ACHN (cell line): ENCODE measurements at regions not wholly inside any gene's neighbourhood (a gene's known extent, or its start where the extent isn't known, plus 50 kb on each side); places are given as distances from the start of the nearest gene placed in this dataset.
"Not testable (repeated sequence)": the region's sequence is repeated elsewhere in the genome, so short reads cannot be mapped to it uniquely, and the experiment has no call there.

ENCODE experiments used
- DNase-seq: peaks from one replicate; pipeline ENCODE4 v3.0.0-alpha.2; 2015
- in situ Hi-C: cut with HindIII; loops from 2 replicates; pipeline ENCODE4 v1.10.0; 2017; ENCODE audit warnings: low sequenced_read_pairs, low pct_ligation_motif_present, low pct_unique_long_range_greater_than_20kb

DNA sequence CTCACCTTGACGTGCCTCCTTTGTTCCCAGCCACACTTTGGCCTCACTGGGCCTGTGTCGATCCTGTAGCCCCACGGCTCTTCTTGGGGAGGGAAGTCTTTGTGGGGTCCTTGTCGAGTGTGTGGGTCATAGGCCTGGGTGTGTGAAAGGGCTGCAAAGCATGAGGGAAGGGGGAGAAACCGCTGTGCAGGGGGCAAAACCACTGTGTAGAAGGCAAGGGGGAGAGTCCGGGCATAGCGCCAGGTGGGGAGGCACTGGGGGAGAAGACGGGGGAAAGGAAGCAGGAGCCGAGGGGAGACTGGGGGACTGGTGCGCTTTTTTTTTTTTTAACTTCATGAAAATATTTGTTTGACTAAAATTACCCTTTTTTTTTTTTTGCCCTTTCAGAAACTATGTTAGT, 65.1 kb upstream of the RASD2 start:
- in situ Hi-C loops: no loop called here
- no peak for DNase-seq

DNA sequence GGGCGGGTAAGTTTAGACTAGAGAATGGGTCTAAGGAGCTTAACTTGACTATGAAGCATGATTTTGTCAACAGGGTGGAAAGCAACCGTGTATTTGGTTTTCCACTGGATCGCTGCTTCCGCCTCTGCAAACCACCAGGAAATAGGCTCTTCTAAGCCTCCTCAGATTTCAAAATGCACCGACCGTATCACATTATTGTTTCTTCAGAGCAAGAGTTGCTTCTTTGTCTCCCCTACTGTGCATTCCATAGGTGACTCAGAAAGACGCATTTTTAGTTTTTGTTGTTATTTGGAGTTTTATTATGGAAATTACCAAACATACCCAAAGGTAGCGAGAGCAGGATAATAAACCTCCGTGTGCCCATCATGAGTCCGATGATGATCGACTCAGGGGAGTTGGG, 64.3 kb upstream of the RASD2 start:
- DNase-seq: no peak
- in situ Hi-C loops: no loop called here

DNA sequence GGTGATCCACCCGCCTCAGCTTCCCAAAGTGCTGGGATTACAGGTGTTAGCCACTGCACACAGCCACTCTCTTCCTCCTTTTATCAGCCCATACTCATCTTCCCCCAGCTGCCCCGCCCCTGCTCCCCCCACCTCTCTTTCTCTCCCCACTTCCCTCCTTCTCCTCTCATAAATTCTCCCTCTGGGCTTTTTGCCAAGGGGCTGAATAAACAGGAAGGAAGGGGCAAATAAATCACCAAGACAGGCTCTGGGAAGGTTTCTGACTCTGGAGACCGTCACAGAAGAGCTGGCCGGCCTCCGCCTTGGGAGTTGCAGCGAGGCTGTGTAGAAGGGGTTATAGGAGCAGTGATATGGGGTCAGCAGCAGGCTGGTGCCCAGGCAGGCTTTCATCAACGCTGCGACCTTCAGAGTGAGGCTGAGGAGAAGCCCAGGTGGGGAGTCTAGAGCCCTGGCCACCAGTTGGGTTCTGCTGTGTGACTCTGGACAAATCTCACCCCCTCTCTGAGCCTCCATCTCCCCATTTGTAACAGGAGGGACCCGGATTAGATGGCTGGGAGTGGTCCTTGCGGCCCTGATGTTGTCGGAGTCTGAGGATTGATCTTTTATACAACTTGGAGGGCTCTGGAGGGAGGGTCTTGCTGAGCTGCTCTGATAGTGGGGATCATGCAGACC, 62.6 kb upstream of the RASD2 start:
- peak; percentile 84 for DNase-seq
- in situ Hi-C loops: no loop called here

DNA sequence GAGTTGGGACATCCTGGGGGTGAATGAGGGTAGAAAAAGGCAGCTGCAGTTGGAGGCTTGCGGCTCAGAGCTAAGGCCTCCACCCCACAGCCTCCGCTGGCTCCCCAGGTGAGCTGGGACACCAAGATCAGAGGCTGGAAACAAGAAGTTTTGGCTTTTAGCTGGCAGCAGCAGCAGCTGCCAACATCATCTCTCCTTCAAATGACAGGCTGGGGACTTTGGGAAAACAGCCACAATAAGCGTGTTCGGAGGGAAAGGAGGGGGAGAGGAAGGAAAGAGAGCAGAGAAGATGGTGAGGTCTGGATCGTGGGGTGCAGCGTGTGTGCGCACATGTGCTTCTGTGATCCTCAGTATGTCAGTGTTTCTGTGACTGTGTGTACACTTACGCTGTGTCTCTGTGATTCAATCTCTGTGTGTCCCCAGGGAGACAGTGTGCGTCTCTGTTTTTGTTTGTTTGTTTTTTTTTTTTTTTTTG, 62.0 kb upstream of the RASD2 start:
- DNase-seq: no peak
- in situ Hi-C loops: no loop called here

DNA sequence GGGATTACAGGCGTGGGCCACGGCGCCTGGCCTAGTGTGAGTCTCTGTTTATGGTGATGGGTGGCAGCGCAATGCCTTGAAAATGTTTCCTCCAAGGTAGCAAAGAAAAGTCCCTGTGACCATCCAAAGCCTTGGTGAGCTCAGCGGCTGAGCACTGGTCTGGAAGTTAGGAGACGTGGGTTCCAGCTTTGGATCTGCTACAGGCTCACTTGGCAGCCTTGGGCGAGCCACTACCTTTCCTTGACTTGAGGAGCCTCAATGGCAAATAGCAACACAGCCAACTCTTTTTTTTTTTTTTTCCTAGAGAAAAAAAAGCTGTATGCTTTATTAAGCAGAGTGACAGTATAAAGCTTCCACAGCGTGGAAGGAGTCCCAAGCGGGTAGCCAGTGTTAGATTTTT, 61.3 kb upstream of the RASD2 start:
- no peak for DNase-seq
- in situ Hi-C loops: no loop called here

DNA sequence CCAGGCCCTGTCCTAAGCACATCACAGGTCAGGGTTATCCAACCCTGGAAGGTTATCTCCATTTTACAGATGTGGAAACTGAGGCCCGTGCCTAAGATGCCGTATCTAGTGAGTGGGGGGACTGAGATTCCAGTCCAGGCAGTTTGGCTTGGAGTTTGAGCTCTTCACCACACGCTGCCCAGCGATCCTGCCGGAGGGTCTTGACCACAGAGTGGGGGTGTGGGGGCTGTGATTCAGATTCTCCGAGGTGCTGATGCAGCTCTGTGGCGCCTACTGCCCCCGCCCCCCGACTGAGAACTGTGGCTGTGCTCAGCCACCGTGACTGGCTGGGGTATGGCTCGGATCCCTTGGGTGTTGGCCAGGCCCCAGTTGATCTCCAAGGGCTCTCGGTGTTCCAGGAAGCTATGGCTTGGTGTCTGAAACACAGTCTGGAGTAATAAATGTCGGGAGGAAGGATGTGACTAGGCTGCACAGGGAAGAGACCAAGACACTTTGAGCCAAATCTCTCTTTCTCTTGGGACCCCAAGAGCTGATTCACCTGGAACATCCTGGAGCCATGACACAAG, 60.6 kb upstream of the RASD2 start:
- peak; percentile 54 for DNase-seq
- in situ Hi-C loops: no loop called here

DNA sequence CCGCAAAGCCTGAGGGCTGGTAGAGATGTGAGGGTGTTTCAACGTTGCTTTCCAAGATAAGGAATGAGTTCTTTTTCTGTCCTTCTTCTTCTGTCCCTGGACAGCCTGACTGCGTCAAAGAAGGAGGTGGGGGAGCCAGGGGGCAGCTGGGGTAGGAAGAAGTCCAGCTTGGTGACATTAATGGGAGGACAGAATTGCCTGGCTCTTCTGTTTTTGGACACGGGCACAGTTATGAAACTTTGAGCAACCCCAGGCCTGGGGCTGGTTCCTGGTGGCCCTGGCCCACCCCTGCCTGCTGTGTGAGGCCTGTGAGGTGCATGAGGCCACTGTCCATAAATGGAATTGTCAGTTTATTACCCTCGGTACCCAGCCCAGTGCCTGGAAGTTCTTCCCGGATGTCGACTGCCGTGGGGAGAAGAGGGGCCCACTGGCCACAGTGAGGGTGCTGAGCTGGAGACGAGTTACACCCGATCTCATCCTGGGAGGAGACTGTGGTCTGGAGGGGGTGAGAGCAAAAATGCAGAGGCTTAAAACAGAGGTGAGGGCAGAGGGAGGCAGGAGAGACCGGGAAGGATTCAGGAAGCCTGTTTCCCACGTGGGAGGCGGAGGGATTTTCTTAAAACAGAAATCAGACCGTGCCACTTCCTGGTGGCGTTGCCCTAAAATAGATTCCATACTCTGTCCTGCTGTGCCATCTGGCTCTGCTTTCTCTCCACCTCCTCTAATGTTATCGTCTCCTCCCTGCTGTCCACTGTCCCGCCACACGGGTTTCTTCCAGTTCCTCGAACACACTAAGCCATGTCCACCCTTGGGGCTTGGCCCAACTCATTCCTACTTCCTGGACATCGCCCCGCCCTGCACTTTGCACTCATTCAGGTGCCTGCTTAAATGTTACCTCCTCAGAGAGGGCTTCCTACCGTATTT, 59.7 kb upstream of the RASD2 start:
- no peak for DNase-seq
- in situ Hi-C loops: no loop called here

DNA sequence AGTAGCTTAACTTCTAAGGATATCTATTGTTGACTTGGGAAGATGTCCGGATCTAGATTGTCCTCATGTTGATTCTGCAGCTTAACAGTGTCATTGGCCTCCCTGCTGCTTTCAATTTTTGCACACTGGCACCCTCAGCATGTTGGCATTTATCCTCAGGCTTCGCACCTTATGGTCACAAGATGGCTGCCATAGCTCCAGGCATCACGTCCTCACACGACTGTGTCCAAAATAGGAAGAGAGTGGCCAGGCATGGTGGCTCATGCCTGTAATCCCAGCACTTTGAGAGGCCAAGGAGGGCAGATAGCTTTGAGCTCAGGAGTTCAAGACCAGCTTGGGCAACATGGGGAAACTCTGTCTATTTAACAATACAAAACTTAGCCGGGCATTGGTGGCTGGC, 58.3 kb upstream of the RASD2 start:
- no peak for DNase-seq
- in situ Hi-C loops: no loop called here

DNA sequence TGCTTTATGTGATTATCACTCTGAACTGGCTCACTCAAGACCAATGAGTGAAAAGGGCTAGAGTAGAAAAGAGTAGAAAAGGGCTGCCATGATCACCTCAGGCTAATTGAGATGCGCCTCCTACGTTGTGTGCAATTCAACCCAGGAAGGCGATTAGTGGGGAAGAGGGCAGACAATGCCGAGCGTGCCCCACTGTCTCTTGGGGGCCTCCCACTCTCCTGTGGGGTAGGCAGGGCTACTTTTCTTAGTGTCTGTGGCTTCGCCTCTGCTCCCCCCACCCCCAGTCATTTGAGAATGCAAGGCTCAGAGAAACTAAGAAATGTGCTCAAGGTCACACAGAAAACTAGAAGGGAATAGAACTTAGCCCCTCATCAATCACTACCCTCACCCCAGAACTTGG, 57.7 kb upstream of the RASD2 start:
- in situ Hi-C loops: no loop called here
- DNase-seq: no peak

DNA sequence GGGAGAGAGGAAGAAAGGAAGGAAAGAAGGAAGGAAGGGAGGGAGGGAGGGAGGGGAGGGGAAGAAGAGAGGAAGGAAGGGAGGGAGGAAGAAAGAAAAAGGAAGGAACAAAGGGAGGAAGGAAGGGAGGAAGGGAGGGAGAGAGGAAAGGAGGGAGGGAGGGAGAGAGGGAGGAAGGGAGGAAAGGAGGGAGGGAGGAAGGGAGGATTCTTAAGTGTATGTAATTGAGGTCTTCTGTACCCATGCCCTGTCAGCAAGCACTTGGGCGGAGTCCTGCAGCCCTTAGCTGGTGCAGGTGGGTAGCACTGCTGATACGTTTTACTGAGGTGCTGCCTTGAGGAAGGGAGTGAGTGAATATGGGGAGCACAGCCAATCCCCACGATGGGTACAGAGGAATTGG, 56.9 kb upstream of the RASD2 start:
- in situ Hi-C loops: no loop called here
- no peak for DNase-seq

DNA sequence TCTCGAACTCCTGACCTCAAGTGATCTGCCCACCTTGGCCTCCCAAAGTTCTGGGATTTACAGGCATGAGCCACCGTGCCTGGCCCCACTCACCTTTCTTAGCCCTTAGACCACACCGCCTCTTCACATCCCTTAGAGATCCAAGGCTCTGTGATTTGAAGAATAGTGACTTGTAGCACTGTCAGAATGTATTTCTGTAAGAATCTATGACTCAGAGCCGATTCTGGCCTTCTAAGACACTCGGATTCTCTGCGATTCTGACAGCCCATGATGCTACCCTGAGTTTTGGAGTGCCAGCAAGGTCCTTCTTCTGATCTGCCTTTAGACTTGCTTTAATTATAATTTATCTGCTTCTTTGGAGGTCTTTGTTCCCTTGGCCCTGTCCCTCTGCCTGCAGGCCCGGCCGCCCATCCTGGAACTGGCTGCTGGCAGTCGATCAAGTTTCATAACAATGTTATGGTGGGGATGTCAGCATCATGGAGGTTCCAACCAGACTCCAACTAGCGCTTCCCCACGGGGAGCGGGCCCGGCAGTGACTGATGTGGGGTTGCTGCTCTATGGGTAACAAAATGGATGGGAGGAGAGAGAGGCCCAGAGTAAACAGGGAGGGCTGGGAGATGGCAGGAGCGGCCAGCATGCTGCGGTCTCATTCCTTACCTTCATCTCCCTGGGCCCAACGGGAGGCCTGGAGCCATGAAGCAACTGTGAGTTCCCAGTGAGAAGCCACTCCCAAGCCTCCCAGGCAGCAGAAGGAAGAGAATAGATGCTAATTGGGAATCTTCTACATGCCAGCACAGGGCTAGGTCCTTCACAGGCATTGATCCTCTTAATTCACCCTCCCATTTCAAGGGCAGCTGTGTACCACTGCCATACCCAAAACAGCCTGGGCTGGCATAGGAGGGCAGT, 55.7 kb upstream of the RASD2 start:
- in situ Hi-C loops: no loop called here
- DNase-seq: no peak

DNA sequence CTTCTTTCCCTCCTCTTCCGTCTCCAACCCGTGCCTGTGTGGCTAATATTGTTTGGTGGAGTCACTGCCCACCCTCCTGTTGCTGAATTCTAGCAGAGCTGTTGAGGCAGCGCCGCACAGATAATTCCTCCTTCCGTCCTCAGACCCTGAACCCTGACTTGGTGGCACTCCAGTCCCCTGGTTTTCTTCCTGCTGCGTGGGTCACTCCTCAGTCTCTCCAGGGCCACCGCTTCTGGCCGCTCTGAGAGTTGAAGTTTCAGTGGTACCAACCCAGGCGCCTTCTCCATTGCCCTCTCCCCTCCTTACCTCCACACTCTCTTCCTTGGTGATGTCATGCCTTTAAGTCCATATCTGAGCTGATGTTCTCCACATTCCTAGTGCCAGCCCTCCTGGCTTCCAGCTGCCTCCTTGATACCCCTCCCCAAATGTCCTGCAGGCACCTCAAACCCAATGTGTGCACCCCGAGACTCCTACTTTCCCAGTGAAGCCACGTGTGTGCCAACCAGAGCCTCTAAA, 54.5 kb upstream of the RASD2 start:
- in situ Hi-C loops: no loop called here
- DNase-seq: no peak

DNA sequence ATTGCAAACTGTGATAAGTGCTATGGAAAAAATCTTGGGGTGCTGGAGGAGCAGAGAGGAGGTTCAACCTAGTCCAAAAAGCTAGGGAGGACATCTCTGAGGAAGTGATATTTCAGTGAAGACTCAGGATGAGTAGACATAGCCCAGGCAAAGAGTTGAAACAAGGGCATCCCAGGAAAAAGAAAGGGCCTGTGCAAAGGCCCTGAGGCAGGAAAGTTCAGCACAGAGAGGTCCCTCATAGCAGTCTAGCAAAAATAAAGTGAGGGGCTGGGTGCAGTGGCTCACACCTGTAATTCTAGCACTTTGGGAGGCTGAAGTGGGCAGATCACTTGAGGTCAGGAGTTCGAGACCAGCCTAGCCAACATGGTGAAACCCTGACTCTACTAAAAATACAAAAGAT, 53.0 kb upstream of the RASD2 start:
- DNase-seq, in situ Hi-C loops: not testable (repeated sequence)

DNA sequence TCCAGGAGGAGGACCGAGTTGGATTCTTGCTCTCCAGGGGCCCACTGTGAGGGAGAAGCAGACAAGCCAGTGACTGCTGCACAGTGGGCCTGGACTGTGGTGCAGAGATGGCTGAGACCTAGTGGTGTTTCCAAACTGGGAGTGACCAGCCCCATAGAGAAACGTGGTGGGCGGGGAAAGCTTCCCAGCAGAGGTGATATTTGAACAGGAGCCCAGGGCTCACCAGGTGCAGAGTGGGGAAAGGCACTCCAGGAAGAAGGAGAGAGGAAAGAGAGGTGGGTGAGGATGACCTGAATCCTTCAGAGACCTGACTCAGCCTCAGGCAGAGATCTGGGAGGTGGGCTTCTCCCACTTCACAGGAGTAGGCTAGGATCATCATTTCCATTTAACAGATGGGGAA, 52.1 kb upstream of the RASD2 start:
- DNase-seq: no peak
- in situ Hi-C loops: no loop called here

DNA sequence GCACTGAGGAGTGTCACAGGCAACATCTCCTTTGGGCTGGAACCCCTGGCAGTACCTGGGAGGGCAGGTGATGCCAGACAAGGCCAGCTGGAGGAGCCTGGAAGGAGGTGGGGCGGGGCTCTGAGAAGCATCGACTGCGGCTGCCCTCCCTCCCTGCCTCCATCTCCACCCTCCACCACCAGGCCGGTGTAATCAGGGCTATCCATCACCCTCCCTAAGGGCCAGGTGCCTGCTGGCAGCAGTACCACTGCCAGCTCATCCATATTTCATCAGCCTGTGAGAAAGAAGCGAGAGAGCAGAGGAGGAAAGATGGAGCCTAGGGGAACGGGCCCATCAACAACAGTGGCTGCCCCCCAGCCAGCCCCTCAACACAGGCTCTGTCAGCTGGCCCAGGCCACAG, 51.4 kb upstream of the RASD2 start:
- no peak for DNase-seq
- in situ Hi-C loops: no loop called here
